Neural cell (in vitro differentiated cells): ENCODE measurements at regions not wholly inside any gene's neighbourhood (a gene's known extent, or its start where the extent isn't known, plus 50 kb on each side); places are given as distances from the start of the nearest gene placed in this dataset.

Experiments used
- H2AFZ ChIP-seq: fragments of 200-600, 300-800 bp; sonication (generic), shearing (Covaris generic); 2 replicates; pipeline ENCODE4 v1.6.0; 2014; ENCODE audit warnings: low read depth, mild to moderate bottlenecking, antibody characterized with exemption, low read length, moderate library complexity
- H3F3A ChIP-seq: fragments of 200-600 bp; shearing (Covaris generic); 2 replicates; pipeline ENCODE4 v1.6.1; 2016; ENCODE audit warnings: mild to moderate bottlenecking, moderate library complexity, mixed read lengths, antibody characterized with exemption, low read length; ENCODE audit not compliant: insufficient read depth, poor library complexity, severe bottlenecking
- H3K27ac ChIP-seq: fragments of 200-600, 300-800 bp; sonication (generic), shearing (Covaris generic); 2 replicates; pipeline ENCODE4 v1.5.1; 2014; ENCODE audit warnings: mild to moderate bottlenecking, low read length, moderate library complexity
- H3K27me3 ChIP-seq: fragments of 300-800, 200-600 bp; sonication (generic), shearing (Covaris generic); 2 replicates; pipeline ENCODE4 v1.6.0; 2014; ENCODE audit warnings: mild to moderate bottlenecking, low read depth, low read length, moderate library complexity; ENCODE audit not compliant: insufficient read depth
- H3K36me3 ChIP-seq: fragments of 300-800, 200-600 bp; sonication (generic), shearing (Covaris generic); 2 replicates; pipeline ENCODE4 v1.5.1; 2014; ENCODE audit warnings: mild to moderate bottlenecking, antibody characterized with exemption, low read length, moderate library complexity; ENCODE audit not compliant: insufficient read depth
- H3K4me2 ChIP-seq: fragments of 300-800, 200-600 bp; sonication (generic), shearing (Covaris generic); 2 replicates; pipeline ENCODE4 v1.6.0; 2014; ENCODE audit warnings: mild to moderate bottlenecking, low read length
- H3K4me3 ChIP-seq: fragments of 300-800, 200-600 bp; sonication (generic), shearing (Covaris generic); 2 replicates; pipeline ENCODE4 v1.5.1; 2014; ENCODE audit warnings: mild to moderate bottlenecking, low read length, moderate library complexity
- H3K79me2 ChIP-seq: fragments of 200-600 bp; shearing (Covaris generic); replicated peaks from 2 replicates; pipeline ENCODE4 v1.6.0; 2014; ENCODE audit warnings: mild to moderate bottlenecking, low read length, moderate library complexity; ENCODE audit not compliant: insufficient read depth
- H3K9ac ChIP-seq: fragments of 300-800, 200-600 bp; sonication (generic), shearing (Covaris generic); 2 replicates; pipeline ENCODE4 v1.6.1; 2016; ENCODE audit warnings: mild to moderate bottlenecking, low read length, mixed read lengths
- H3K9me2 ChIP-seq: fragments of 200-600 bp; shearing (Covaris generic); 2 replicates; pipeline ENCODE4 v1.6.1; 2016; ENCODE audit warnings: mild to moderate bottlenecking, low read length, mixed read lengths; ENCODE audit not compliant: insufficient read depth
- H3K9me3 ChIP-seq: fragments of 200-600, 300-800 bp; sonication (generic), shearing (Covaris generic); 2 replicates; pipeline ENCODE4 v1.6.1; 2016; ENCODE audit warnings: mild to moderate bottlenecking, mixed run types, low read length, moderate library complexity, mixed read lengths
- H4K20me1 ChIP-seq: fragments of 200-600 bp; shearing (Covaris generic); 2 replicates; pipeline ENCODE4 v1.6.1; 2016; ENCODE audit warnings: mild to moderate bottlenecking, mixed run types; ENCODE audit not compliant: insufficient read depth
- EP300 ChIP-seq: fragments of 450-650 bp; conservative IDR thresholded peaks from 2 replicates; pipeline ENCODE4 v1.6.1; 2014; ENCODE audit warnings: antibody characterized with exemption, mild to moderate bottlenecking, moderate library complexity; ENCODE audit not compliant: poor library complexity, severe bottlenecking
- EZH2 ChIP-seq: fragments of 200-600, 300-800 bp; shearing (Covaris generic), sonication (generic); IDR thresholded peaks from 2 replicates; pipeline ENCODE4 v1.6.1; 2014; ENCODE audit warnings: antibody characterized with exemption, low read length, borderline replicate concordance, mild to moderate bottlenecking; ENCODE audit not compliant: insufficient read depth, poor library complexity, severe bottlenecking
- MXI1 ChIP-seq: fragments of 450-650 bp; conservative IDR thresholded peaks from 2 replicates; pipeline ENCODE4 v1.6.1; 2014; ENCODE audit warnings: antibody characterized with exemption, mild to moderate bottlenecking; ENCODE audit not compliant: poor library complexity, severe bottlenecking
- POLR2AphosphoS5 ChIP-seq: IDR thresholded peaks from 2 replicates; pipeline ENCODE4 v1.6.1; 2012
- RAD21 ChIP-seq: fragments of 450-650 bp; conservative IDR thresholded peaks from 2 replicates; pipeline ENCODE4 v1.6.1; 2014; ENCODE audit warnings: antibody characterized with exemption, mild to moderate bottlenecking, moderate library complexity
- SMC3 ChIP-seq: fragments of 450-650 bp; conservative IDR thresholded peaks from 2 replicates; pipeline ENCODE4 v1.6.1; 2014; ENCODE audit warnings: antibody characterized with exemption, mild to moderate bottlenecking, moderate library complexity; ENCODE audit not compliant: poor library complexity
- TAF1 ChIP-seq: IDR thresholded peaks from 2 replicates; pipeline ENCODE4 v1.6.1; 2012; ENCODE audit warnings: low read depth
- TF ChIP-seq, protein P1 (sequence below): fragments of 450-650 bp; IDR thresholded peaks from 2 replicates; pipeline ENCODE4 v1.5.1; 2014; ENCODE audit warnings: antibody characterized with exemption, mild to moderate bottlenecking, moderate library complexity; ENCODE audit not compliant: poor library complexity, severe bottlenecking
- TF ChIP-seq, protein P2 (sequence below): IDR thresholded peaks from 2 replicates; pipeline ENCODE4 v1.6.1; 2012; ENCODE audit warnings: borderline replicate concordance

DNA sequence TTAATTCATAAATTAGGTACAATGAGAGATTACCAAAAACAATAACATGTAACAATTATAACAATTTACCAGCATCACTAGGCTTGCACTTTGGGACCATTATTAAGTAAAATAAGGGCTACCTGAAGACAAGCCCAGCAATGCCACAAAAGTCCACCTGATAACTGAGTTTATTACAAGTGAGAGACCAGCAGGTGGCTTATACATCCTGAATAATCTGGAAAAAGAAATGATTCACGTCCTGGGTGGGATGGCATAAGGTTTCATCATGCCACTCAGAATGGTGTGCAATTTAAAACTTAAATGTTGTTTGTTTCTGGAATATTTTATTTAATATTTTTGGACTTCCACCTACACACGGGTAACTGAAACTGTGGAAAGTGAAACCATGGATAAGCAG lies 1287.1 kb upstream of the GBE1 start:
- Histone ChIP-seq H3K27me3 (no peaks in the 10 kb centered on the region), H3K9ac (no peak overlapping the region), H3K36me3 (no peaks in the 10 kb centered on the region), H2AFZ (no peak overlapping the region), H3K27ac (no peak overlapping the region), H3F3A (no peaks in the 10 kb centered on the region), H3K4me3 (no peak overlapping the region), H4K20me1 (no peaks in the 10 kb centered on the region), H3K9me3 (no peaks in the 10 kb centered on the region), H3K9me2 (no peaks in the 10 kb centered on the region), H3K4me2 (no peak overlapping the region), H3K79me2 (no peaks in the 10 kb centered on the region)
- no peak for TF ChIP-seq TAF1
- no peak for TF ChIP-seq POLR2AphosphoS5
- TF ChIP-seq MXI1: no peak
- TF ChIP-seq, protein P1, sequence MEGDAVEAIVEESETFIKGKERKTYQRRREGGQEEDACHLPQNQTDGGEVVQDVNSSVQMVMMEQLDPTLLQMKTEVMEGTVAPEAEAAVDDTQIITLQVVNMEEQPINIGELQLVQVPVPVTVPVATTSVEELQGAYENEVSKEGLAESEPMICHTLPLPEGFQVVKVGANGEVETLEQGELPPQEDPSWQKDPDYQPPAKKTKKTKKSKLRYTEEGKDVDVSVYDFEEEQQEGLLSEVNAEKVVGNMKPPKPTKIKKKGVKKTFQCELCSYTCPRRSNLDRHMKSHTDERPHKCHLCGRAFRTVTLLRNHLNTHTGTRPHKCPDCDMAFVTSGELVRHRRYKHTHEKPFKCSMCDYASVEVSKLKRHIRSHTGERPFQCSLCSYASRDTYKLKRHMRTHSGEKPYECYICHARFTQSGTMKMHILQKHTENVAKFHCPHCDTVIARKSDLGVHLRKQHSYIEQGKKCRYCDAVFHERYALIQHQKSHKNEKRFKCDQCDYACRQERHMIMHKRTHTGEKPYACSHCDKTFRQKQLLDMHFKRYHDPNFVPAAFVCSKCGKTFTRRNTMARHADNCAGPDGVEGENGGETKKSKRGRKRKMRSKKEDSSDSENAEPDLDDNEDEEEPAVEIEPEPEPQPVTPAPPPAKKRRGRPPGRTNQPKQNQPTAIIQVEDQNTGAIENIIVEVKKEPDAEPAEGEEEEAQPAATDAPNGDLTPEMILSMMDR: no peak
- TF ChIP-seq EZH2: no peak
- TF ChIP-seq RAD21: no peak
- TF ChIP-seq EP300: no peak
- no peak for TF ChIP-seq SMC3
- TF ChIP-seq, protein P2, sequence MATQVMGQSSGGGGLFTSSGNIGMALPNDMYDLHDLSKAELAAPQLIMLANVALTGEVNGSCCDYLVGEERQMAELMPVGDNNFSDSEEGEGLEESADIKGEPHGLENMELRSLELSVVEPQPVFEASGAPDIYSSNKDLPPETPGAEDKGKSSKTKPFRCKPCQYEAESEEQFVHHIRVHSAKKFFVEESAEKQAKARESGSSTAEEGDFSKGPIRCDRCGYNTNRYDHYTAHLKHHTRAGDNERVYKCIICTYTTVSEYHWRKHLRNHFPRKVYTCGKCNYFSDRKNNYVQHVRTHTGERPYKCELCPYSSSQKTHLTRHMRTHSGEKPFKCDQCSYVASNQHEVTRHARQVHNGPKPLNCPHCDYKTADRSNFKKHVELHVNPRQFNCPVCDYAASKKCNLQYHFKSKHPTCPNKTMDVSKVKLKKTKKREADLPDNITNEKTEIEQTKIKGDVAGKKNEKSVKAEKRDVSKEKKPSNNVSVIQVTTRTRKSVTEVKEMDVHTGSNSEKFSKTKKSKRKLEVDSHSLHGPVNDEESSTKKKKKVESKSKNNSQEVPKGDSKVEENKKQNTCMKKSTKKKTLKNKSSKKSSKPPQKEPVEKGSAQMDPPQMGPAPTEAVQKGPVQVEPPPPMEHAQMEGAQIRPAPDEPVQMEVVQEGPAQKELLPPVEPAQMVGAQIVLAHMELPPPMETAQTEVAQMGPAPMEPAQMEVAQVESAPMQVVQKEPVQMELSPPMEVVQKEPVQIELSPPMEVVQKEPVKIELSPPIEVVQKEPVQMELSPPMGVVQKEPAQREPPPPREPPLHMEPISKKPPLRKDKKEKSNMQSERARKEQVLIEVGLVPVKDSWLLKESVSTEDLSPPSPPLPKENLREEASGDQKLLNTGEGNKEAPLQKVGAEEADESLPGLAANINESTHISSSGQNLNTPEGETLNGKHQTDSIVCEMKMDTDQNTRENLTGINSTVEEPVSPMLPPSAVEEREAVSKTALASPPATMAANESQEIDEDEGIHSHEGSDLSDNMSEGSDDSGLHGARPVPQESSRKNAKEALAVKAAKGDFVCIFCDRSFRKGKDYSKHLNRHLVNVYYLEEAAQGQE: no peak

DNA sequence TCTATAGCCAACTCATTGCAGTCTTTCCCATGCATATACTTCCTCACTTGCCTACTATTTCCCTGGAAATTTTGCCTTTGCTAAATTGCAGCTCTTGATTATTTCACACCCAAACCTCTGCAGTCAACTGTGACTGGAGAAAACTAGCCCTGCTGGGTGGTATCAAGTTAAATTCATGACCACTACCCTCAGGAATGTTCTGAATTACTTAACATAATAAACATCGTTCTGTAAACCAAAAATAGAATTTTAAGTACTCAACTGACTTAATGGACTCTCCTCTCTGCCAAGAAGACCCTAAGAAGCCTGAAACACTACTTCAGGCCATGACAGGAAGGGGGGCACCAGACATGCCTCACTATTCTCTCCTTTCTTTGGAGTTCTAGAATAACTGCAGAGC lies 1278.0 kb upstream of the GBE1 start:
- Histone ChIP-seq H3K27ac (no peak overlapping the region), H3K4me3 (no peak overlapping the region), H3K27me3 (no peaks in the 10 kb centered on the region), H3K4me2 (no peak overlapping the region), H3K79me2 (no peaks in the 10 kb centered on the region), H3K9ac (no peak overlapping the region), H3K9me2 (no peaks in the 10 kb centered on the region), H2AFZ (no peak overlapping the region), H3K36me3 (no peaks in the 10 kb centered on the region), H3F3A (no peaks in the 10 kb centered on the region), H3K9me3 (no peaks in the 10 kb centered on the region), H4K20me1 (no peaks in the 10 kb centered on the region)
- TF ChIP-seq, protein P1: no peak
- no peak for TF ChIP-seq RAD21
- TF ChIP-seq, protein P2: no peak
- TF ChIP-seq EP300: no peak
- no peak for TF ChIP-seq MXI1
- no peak for TF ChIP-seq SMC3
- no peak for TF ChIP-seq EZH2
- TF ChIP-seq POLR2AphosphoS5: no peak
- TF ChIP-seq TAF1: no peak
